HG03060 (cell line): ENCODE measurements at regions not wholly inside any gene's neighbourhood (a gene's known extent, or its start where the extent isn't known, plus 50 kb on each side); places are given as distances from the start of the nearest gene placed in this dataset.

ENCODE experiments used
- ATAC-seq: cut with Tn5 transposase; IDR thresholded peaks from one replicate; pipeline ENCODE4 v1.9.1; 2021; ENCODE audit warnings: low read depth, moderate number of reproducible peaks; ENCODE audit not compliant: unreplicated experiment

- no peak for ATAC-seq
These were observed 123.3 kb upstream of the MED13L start for GRCh38 chr12:116400636-116401372.

GRCh38 chr12:116401565-116401964 is 124.1 kb upstream of the MED13L start:
- no peak for ATAC-seq

- ATAC-seq = no peak
These were observed 124.9 kb upstream of the MED13L start for GRCh38 chr12:116402163-116402939.

GRCh38 chr12:116403546-116403945 is 126.1 kb upstream of the MED13L start:
- ATAC-seq = no peak

- no peak for ATAC-seq
These were observed 126.8 kb upstream of the MED13L start for GRCh38 chr12:116404247-116404646.

- ATAC-seq = no peak
These were observed 127.6 kb upstream of the MED13L start for GRCh38 chr12:116404913-116405611.

DNA sequence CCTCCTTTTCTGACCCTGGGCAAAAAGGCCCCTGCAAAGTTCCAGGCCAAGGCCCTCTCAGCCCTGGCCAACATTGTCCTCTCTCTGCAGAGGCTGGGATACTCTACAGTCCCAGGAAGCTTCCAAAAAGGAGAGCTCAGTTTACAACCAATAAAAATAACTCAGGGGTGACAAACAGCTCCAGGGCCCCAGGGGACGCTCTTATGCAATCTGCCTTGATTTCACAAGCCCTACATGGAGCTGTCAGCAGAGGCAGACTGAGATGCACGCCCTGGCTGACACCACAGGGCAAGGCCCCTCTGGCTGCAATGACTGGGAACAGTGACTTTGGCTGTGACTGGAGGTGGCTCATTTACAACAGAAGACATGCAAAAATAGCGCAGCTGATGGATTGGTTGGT is 129.0 kb upstream of the MED13L start:
- no peak for ATAC-seq

DNA sequence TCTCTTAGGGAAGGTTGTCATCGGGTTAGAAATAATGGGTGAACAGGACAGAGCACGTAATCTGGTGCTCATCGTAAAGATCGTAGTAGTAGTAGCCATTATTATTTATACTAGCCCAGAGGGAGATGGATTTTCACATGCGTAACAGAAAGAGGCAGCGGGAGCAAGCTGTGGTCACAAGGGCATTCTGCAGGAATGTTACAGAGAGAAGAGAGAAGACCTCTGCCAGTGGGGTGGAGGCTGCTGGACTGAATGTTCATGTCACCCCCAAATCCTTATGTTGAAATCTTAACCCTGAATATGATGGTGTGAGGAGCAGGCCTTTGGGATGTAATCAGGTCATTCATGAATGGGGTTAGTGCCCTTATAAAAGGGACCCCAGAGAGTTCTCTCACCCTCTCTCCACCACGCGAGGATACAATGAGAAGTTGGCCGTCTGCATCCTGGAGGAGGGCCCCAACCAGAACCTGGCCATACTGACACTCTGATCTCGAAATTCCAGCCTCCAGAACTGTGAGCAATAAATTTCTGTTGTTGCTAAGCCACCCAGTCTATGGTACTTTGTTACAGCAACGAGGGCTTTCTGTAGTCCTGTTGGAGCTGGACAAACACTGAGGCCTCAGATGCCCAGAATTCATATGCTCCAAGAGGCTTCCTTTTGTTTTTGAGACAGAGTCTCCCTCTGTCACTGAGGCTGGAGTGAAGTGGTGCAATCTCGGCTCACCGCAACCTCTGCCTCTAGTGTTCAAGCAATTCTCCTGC is 131.2 kb upstream of the MED13L start:
- ATAC-seq = no peak

DNA sequence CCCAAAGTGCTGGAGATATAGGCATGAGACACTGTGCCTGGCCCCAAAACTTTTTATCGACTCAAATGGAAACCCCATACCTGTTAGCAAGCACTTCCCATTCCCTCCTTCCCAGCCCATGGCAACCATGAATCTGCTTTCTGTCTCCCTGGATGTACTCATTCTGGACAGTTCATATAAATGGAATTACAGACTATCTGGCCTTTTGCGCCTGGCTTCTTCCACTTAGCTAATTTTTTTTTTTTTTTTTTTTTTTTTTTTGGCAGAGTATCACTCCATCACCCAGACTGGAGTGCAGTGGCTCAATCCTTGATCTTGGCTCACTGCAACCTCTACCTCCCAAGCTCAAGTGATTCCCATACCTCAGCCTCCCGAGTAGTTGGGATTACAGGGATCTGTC is 134.5 kb upstream of the MED13L start:
- ATAC-seq = no peak

DNA sequence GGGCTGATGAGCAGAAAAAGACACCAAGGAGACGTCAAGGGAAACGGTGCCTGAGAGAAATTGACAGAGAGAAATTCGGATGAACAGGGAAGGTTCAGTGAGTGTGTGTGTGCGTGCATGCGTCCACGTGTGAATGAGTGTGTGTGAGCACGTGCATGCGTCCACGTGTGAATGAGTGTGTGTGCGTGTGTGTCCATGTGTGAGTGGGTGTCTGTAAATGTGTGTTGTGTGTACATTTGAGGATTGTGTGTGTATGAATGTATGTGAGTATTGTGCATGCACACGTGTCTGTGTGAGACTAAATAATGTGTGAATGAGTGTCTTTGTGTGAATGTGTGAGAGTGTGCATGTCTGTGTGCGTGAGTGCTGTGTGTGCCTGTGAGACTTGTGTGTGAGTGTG is 137.4 kb upstream of the MED13L start:
- ATAC-seq = no peak

DNA sequence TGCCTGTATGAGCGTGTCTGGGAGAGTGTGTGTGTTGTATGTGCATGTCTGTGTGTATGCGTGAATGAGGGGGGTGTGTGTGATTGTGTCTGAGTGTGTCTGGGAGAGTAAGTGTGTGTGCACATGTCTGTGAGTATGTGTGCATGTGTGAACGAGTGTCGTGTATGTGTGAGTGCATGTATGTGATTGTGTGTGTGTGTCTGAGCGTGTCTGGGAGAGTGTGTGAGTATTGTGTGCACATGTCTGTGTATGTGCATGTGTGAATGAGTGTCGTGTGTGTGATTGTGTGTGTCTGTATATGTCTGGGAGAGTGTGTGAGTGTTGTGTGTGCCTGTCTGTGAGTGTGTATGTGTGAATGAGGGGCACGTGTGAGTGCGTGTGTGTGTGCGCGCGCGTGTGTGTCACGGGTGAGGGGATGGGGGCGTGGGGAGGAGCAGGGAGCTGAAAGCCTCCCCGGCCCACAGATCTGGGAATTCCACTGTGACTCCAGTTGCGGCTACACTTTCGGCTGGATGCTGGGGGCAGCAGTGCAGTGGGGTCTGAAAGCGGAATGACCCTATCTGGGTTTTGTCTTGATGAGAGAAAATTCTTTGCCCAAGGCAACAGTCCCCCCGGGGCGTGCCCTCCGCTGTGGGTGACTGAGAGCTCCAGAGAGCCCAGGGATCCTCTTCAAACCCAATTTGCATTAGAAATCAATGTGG is 138.1 kb upstream of the MED13L start:
- ATAC-seq = no peak

- ATAC-seq = no peak
These were observed 138.7 kb upstream of the MED13L start for GRCh38 chr12:116416166-116416565.

DNA sequence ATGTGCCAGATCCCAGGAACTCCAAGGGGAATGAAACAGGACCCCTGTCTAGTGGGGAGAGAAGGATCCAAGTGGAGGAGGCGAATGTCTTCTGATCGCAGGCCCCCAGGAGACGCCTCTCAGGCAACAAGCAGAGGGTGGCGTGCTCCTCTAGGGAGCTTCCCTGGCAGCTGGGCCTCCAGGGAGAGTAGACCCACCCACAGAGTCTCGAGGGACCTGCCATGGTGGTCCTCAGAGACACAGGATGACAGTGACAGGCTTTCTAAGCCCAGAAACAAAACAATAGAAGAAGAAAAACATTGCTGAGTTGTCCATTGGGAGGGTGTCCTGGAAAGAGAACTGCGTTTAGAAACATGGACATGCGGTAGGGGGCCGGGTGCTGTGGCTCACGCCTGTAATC is 140.6 kb upstream of the MAP1LC3B2 start:
- no peak for ATAC-seq

DNA sequence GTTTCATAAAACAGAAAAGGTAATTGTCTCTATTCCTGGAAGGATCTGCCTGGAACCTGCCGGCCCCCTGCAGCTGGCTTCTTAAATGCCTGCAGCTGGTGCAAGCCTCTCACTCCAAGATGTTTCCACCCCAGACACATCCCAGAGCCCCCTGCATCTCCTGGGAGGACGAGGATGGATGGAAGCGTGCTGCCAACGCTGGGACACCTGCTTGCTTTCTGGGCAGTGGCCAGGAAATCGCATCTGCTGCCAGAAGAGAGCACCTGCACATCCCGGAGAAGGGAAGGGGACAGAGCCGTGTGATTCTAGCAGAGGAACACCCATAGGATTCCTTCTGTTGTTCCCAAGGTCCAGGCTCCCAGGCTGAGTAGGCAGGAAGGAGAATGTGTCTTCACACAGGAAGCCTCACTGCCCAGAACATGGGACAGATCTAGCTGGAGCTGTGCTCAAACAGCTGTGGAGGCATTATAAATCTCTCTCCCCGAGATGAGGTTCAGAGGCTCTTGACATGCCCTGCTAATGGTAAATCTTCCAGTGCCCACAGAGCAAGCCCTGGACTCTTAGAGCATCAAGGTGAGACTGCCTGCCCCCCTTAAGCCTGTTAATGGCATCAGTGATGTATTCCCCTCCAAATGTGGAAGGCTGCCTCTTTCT is 138.8 kb upstream of the MAP1LC3B2 start:
- ATAC-seq = no peak

DNA sequence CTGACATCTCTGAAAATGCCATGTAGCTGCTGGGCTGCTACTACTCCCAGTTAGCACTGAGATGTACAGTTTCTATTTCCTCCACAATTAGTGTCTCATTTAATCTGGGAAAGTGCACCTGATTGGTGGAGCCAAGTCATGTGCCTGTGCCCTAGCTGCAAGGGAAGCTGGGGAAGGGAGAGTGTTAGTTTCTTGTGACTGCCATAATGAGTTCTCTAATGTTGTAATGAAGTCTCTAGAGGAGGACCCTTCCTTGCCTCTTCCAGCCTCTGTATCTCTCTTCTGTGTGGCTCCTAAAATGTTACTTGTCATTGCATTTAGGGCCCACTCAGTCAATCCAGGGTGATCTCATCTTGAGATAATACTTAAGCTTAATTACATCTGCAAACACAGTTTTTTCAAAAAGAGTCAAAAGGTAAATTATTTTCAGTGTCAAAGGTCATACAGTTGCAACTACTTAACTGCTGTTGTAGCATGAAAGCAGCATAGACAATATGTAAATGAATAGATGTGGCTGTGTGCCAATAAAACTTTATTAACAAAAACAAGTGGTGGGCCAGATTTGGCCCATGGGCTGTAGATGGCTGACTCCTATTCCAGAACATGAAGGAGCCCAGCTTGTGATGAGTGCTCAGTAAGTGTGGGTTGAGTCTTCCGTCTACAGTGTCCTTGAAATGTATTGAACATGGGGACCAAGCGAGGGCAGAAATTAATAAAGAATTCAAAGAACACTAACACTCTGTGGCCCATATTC is 137.2 kb upstream of the MAP1LC3B2 start:
- no peak for ATAC-seq

DNA sequence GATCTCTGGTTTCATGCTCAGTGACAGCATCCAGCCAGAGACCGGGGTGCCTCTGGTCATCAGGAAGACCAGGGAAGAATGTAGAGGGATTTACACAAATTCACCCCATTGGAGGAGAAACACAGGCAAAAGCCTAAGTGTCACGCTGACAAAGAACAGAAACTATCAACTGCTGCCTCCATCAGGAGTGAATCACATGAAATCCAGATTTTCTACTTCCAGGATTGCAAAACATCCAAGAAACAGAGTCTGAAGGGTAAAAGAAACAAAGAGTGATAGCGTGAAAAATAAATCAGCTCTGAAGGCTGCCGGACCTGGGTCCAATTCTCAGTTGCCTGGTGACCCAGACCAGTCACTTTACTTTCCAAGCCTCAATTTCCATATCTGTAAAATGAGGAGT is 136.1 kb upstream of the MAP1LC3B2 start:
- no peak for ATAC-seq

- no peak for ATAC-seq
These were observed 133.7 kb upstream of the MAP1LC3B2 start for GRCh38 chr12:116425256-116426193.
